ENCODE measurements at regions not wholly inside any gene's neighbourhood (a gene's known extent, or its start where the extent isn't known, plus 50 kb on each side); places are given as distances from the start of the nearest gene placed in this dataset.
A peak's percentile ranks its signal among the peaks of the same experiment; 100 is the strongest.

DNA sequence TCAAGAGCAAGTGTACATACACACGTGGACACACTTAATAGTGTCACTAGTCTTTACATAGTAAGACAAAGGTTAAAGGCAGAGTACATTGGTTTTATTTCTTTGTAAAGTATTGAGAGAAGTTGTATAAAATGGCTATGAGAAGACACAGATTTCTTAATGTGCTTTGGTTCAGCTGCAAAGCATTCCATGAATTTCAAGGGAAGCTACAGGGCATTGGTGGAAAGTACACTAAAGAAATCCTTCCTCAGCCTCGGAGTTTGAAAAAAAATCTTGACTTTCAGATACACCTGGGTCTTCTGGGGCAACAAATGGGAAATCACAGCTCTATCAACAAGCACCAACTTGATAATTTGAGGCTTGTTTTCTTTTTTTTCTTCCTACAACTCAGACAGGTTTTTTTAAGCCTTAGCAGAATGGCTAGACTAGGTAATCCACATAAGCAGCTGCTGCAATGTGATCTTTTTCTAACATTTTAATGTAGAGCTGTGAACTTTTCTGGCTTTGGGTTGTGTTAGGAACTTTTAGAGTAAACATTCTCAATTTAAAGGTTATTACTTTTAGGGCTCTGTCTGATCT lies 140.4 kb upstream of the FST start:
- Histone ChIP-seq H2BK5ac (ENCODE audit: low read depth, low read length, poor library complexity) (no peak overlapping the region), H3K27ac (ENCODE audit: low read depth, low read length) (no peak overlapping the region), H3K9me3 (ENCODE audit: insufficient read depth, low read depth, low read length) (peaks cover 1% of the 10 kb centered on the region), H4K91ac (ENCODE audit: low read depth, low read length) (no peak overlapping the region), H4K8ac (ENCODE audit: low read depth, low read length) (no peak overlapping the region), H2AFZ (ENCODE audit: insufficient read depth, low read length, poor library complexity) (no peak overlapping the region), H3K9ac (ENCODE audit: low read length) (no peak overlapping the region), H2AK5ac (ENCODE audit: low read length) (no peak overlapping the region), H3K18ac (ENCODE audit: low read length) (no peak overlapping the region), H3K23ac (ENCODE audit: low read length) (no peak overlapping the region), H3K79me2 (ENCODE audit: control insufficient read depth, insufficient read depth, low read length, poor library complexity) (no peaks in the 10 kb centered on the region), H3K27me3 (ENCODE audit: insufficient read depth, low read length) (no peaks in the 10 kb centered on the region), H3K14ac (ENCODE audit: low read length) (no peak overlapping the region), H3K4me1 (ENCODE audit: control insufficient read depth in 1 of 2, insufficient read depth in 2 of 2, low read length in 2 of 2) (no peaks in the 10 kb centered on the region), H4K12ac (ENCODE audit: low read depth, low read length) (no peak overlapping the region), H2BK12ac (ENCODE audit: low read length) (no peak overlapping the region), H3K4me2 (ENCODE audit: low read length) (no peak overlapping the region), H2BK120ac (ENCODE audit: insufficient read depth, low read length, poor library complexity) (no peak overlapping the region), H3K4ac (ENCODE audit: low read depth, low read length) (no peak overlapping the region), H3K4me3 (ENCODE audit: low read depth, low read length) (no peak overlapping the region), H3K79me1 (ENCODE audit: low read length) (no peaks in the 10 kb centered on the region), H3K36me3 (ENCODE audit: control insufficient read depth in 1 of 2, insufficient read depth in 2 of 2, low read length in 2 of 2) (no peaks in the 10 kb centered on the region)
- peak in 1 of 2 donors; percentile 31 for DNase-seq
- WGBS (ENCODE audit: extremely low coverage, insufficient coverage, insufficient read length): no CpG with 5 or more reads among the region's 2 CpGs

GRCh38 chr5:53340956-53341750 lies 139.3 kb upstream of the FST start:
- Histone ChIP-seq H2BK5ac (ENCODE audit: low read depth, low read length, poor library complexity) (no peak overlapping the region), H3K9ac (ENCODE audit: low read length) (no peak overlapping the region), H3K4me3 (ENCODE audit: low read depth, low read length) (no peak overlapping the region), H3K4me1 (ENCODE audit: control insufficient read depth in 1 of 2, insufficient read depth in 2 of 2, low read length in 2 of 2) (no peaks in the 10 kb centered on the region), H3K18ac (ENCODE audit: low read length) (no peak overlapping the region), H3K4ac (ENCODE audit: low read depth, low read length) (no peak overlapping the region), H4K8ac (ENCODE audit: low read depth, low read length) (no peak overlapping the region), H3K36me3 (ENCODE audit: control insufficient read depth in 1 of 2, insufficient read depth in 2 of 2, low read length in 2 of 2) (no peaks in the 10 kb centered on the region), H3K79me1 (ENCODE audit: low read length) (no peaks in the 10 kb centered on the region), H4K91ac (ENCODE audit: low read depth, low read length) (no peak overlapping the region), H3K79me2 (ENCODE audit: control insufficient read depth, insufficient read depth, low read length, poor library complexity) (no peaks in the 10 kb centered on the region), H2AK5ac (ENCODE audit: low read length) (no peak overlapping the region), H2AFZ (ENCODE audit: insufficient read depth, low read length, poor library complexity) (no peak overlapping the region), H3K27ac (ENCODE audit: low read depth, low read length) (no peak overlapping the region), H4K12ac (ENCODE audit: low read depth, low read length) (no peak overlapping the region), H3K4me2 (ENCODE audit: low read length) (no peak overlapping the region), H3K9me3 (ENCODE audit: insufficient read depth, low read depth, low read length) (peaks cover 1% of the 10 kb centered on the region), H3K14ac (ENCODE audit: low read length) (no peak overlapping the region), H2BK12ac (ENCODE audit: low read length) (no peak overlapping the region), H3K23ac (ENCODE audit: low read length) (no peak overlapping the region), H2BK120ac (ENCODE audit: insufficient read depth, low read length, poor library complexity) (no peak overlapping the region), H3K27me3 (ENCODE audit: insufficient read depth, low read length) (no peaks in the 10 kb centered on the region)
- no CpG with 5 or more reads among the region's 3 CpGs for WGBS (ENCODE audit: extremely low coverage, insufficient coverage, insufficient read length)
- DNase-seq: peak; percentile 16 to 80

- Histone ChIP-seq H3K79me2 (ENCODE audit: control insufficient read depth, insufficient read depth, low read length, poor library complexity) (no peaks in the 10 kb centered on the region), H3K9ac (ENCODE audit: low read length) (no peak overlapping the region), H4K12ac (ENCODE audit: low read depth, low read length) (no peak overlapping the region), H3K36me3 (ENCODE audit: control insufficient read depth in 1 of 2, insufficient read depth in 2 of 2, low read length in 2 of 2) (no peaks in the 10 kb centered on the region), H2BK5ac (ENCODE audit: low read depth, low read length, poor library complexity) (no peak overlapping the region), H4K8ac (ENCODE audit: low read depth, low read length) (no peak overlapping the region), H2AK5ac (ENCODE audit: low read length) (no peak overlapping the region), H3K27me3 (ENCODE audit: insufficient read depth, low read length) (no peaks in the 10 kb centered on the region), H2BK12ac (ENCODE audit: low read length) (no peak overlapping the region), H3K4me2 (ENCODE audit: low read length) (no peak overlapping the region), H3K79me1 (ENCODE audit: low read length) (no peaks in the 10 kb centered on the region), H3K4me1 (ENCODE audit: control insufficient read depth in 1 of 2, insufficient read depth in 2 of 2, low read length in 2 of 2) (no peaks in the 10 kb centered on the region), H3K9me3 (ENCODE audit: insufficient read depth, low read depth, low read length) (peaks cover 1% of the 10 kb centered on the region), H3K14ac (ENCODE audit: low read length) (no peak overlapping the region), H3K23ac (ENCODE audit: low read length) (no peak overlapping the region), H3K18ac (ENCODE audit: low read length) (no peak overlapping the region), H2BK120ac (ENCODE audit: insufficient read depth, low read length, poor library complexity) (no peak overlapping the region), H2AFZ (ENCODE audit: insufficient read depth, low read length, poor library complexity) (no peak overlapping the region), H4K91ac (ENCODE audit: low read depth, low read length) (no peak overlapping the region), H3K4ac (ENCODE audit: low read depth, low read length) (no peak overlapping the region), H3K27ac (ENCODE audit: low read depth, low read length) (no peak overlapping the region), H3K4me3 (ENCODE audit: low read depth, low read length) (no peak overlapping the region)
- DNase-seq: no peak
Observed at GRCh38 chr5:53342236-53342635, 138.2 kb upstream of the FST start.

- no peaks in the 10 kb centered on the region for H3K79me1 ChIP-seq (ENCODE audit: low read length)
- no peak overlapping the region for H2BK5ac ChIP-seq (ENCODE audit: low read depth, low read length, poor library complexity)
- H3K4ac ChIP-seq (ENCODE audit: low read depth, low read length): no peak overlapping the region
- no peak overlapping the region for H4K12ac ChIP-seq (ENCODE audit: low read depth, low read length)
- no peak overlapping the region for H3K18ac ChIP-seq (ENCODE audit: low read length)
- no peaks in the 10 kb centered on the region for H3K36me3 ChIP-seq (ENCODE audit: control insufficient read depth in 1 of 2, insufficient read depth in 2 of 2, low read length in 2 of 2)
- H3K9ac ChIP-seq (ENCODE audit: low read length): no peak overlapping the region
- WGBS (ENCODE audit: extremely low coverage, insufficient coverage, insufficient read length): no CpG with 5 or more reads among the region's 2 CpGs
- DNase-seq: no peak
- no peak overlapping the region for H4K8ac ChIP-seq (ENCODE audit: low read depth, low read length)
- H3K4me3 ChIP-seq (ENCODE audit: low read depth, low read length): no peak overlapping the region
- no peak overlapping the region for H2BK120ac ChIP-seq (ENCODE audit: insufficient read depth, low read length, poor library complexity)
- no peaks in the 10 kb centered on the region for H3K9me3 ChIP-seq (ENCODE audit: insufficient read depth, low read depth, low read length)
- H2AK5ac ChIP-seq (ENCODE audit: low read length): no peak overlapping the region
- no peak overlapping the region for H3K23ac ChIP-seq (ENCODE audit: low read length)
- H3K79me2 ChIP-seq (ENCODE audit: control insufficient read depth, insufficient read depth, low read length, poor library complexity): no peaks in the 10 kb centered on the region
- no peak overlapping the region for H2BK12ac ChIP-seq (ENCODE audit: low read length)
- no peak overlapping the region for H3K4me2 ChIP-seq (ENCODE audit: low read length)
- H3K4me1 ChIP-seq (ENCODE audit: control insufficient read depth in 1 of 2, insufficient read depth in 2 of 2, low read length in 2 of 2): no peaks in the 10 kb centered on the region
- no peak overlapping the region for H3K14ac ChIP-seq (ENCODE audit: low read length)
- no peak overlapping the region for H2AFZ ChIP-seq (ENCODE audit: insufficient read depth, low read length, poor library complexity)
- no peak overlapping the region for H4K91ac ChIP-seq (ENCODE audit: low read depth, low read length)
- H3K27me3 ChIP-seq (ENCODE audit: insufficient read depth, low read length): no peaks in the 10 kb centered on the region
- H3K27ac ChIP-seq (ENCODE audit: low read depth, low read length): no peak overlapping the region
Observed at GRCh38 chr5:53343187-53343586, 137.2 kb upstream of the FST start.

All from trophoblast cell (in vitro differentiated cells and primary cell).